ENCODE measurements at regions not wholly inside any gene's neighbourhood (a gene's known extent, or its start where the extent isn't known, plus 50 kb on each side); places are given as distances from the start of the nearest gene placed in this dataset.

GRCh38 chr5:27381686-27382085, 343.3 kb upstream of the CDH9 start:
- H3K9me3 ChIP-seq (replicated peaks): no peaks in the 10 kb centered on the region
- DNase-seq (ENCODE audit: low read depth in 1 of 2, low spot score in 2 of 2): no peak
- no peaks in the 10 kb centered on the region for H3K27me3 ChIP-seq (replicated peaks)
- no peaks in the 10 kb centered on the region for H3K4me1 ChIP-seq (replicated peaks)
- no peak overlapping the region for H3K4me3 ChIP-seq
- H3K27ac ChIP-seq: no peak overlapping the region
- no peaks in the 10 kb centered on the region for H3K36me3 ChIP-seq

DNA sequence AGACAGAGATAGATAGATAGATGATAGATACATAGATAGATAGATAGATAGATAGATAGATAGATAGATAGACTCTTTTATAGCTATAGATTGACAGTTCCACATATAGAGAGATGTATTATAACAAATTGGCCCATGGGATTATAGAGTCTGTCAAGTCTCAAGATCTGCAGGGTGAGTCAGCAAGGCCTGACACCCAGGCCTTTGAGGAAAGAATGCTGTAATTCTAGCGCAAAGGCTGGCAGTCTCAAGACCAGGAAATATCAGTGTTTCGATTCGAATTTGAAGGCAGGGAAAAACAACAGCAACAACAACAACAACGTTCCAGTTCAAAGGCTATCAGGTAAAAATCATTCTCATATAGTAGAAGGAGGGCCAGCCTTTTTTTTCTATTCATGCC, 339.2 kb upstream of the CDH9 start:
- Histone ChIP-seq H3K36me3 (no peaks in the 10 kb centered on the region), H3K27me3 (replicated peaks) (no peaks in the 10 kb centered on the region), H3K27ac (no peak overlapping the region), H3K4me1 (replicated peaks) (no peaks in the 10 kb centered on the region), H3K9me3 (replicated peaks) (no peaks in the 10 kb centered on the region), H3K4me3 (no peak overlapping the region)
- DNase-seq (ENCODE audit: low read depth in 1 of 2, low spot score in 2 of 2): no peak

- H3K4me3 ChIP-seq: no peak overlapping the region
- H3K9me3 ChIP-seq (replicated peaks): no peaks in the 10 kb centered on the region
- no peaks in the 10 kb centered on the region for H3K27me3 ChIP-seq (replicated peaks)
- H3K36me3 ChIP-seq: no peaks in the 10 kb centered on the region
- DNase-seq (ENCODE audit: low read depth in 1 of 2, low spot score in 2 of 2): no peak
- no peak overlapping the region for H3K27ac ChIP-seq
- H3K4me1 ChIP-seq (replicated peaks): no peaks in the 10 kb centered on the region
Measured at GRCh38 chr5:27353970-27354369, 315.6 kb upstream of the CDH9 start.

DNA sequence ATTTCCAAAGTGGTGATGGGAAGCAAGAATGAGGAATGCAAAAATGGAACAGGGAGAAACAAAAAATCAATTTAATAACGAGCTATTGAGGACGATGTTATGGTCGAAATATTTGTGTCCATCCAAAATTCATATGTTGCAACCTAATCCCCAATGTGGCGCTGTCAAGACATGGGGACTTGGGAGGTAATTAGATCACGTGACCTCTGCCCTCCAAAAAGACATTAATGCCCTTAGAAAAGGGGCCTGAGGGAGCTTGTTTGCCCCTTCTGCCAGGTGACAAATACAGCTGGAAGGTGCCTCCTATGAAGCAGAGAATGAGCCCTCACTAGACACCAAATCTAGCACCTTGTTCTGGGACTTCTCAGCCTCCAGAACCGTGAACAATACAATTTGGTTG, 315.2 kb upstream of the CDH9 start:
- no peaks in the 10 kb centered on the region for H3K36me3 ChIP-seq
- no peak overlapping the region for H3K4me3 ChIP-seq
- no peak for DNase-seq (ENCODE audit: low read depth in 1 of 2, low spot score in 2 of 2)

DNA sequence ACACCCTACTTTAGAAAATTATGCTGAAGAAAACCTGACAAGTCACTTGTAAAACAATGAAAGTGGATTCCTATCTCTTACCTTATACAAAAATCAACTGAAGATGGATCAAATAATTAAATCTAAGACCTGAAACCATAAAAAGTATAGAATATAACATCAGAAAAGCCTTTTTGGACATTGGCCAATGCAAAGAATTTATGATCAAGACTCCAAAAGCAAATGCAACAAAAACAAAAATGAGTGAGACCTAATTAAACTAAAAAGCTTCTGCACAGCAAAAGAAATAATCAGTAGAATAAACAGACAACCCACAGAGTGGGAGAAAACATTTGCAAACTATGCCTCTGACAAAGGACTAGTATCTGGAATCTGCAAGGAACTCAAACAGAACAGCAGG, 303.0 kb upstream of the CDH9 start:
- Histone ChIP-seq H3K4me3 (no peak overlapping the region), H3K9me3 (replicated peaks) (no peaks in the 10 kb centered on the region), H3K4me1 (replicated peaks) (no peaks in the 10 kb centered on the region), H3K36me3 (no peaks in the 10 kb centered on the region), H3K27me3 (replicated peaks) (no peaks in the 10 kb centered on the region), H3K27ac (no peak overlapping the region)
- DNase-seq (ENCODE audit: low read depth in 1 of 2, low spot score in 2 of 2): no peak

More for the DNA sequence above, 315.2 kb upstream of the CDH9 start:
- Histone ChIP-seq H3K27me3 (replicated peaks) (no peaks in the 10 kb centered on the region), H3K27ac (no peak overlapping the region), H3K9me3 (replicated peaks) (no peaks in the 10 kb centered on the region), H3K4me1 (replicated peaks) (no peaks in the 10 kb centered on the region)

DNA sequence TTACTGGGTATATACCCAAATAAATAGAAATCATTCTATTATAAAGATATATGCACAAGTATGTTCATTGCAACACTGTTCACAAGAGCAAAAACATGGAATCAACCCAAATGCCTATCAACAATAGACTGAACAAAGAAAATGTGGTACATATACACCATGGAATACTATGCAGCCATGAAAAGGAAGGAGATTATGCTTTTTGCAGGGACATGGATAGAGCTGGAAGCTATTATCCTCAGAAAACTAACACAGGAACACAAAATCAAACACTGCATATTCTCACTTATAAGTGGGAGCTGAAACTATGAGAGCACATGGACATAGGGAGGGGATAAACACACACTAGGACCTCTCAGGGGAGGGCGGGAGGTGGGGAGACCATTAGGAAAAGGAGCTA, 298.4 kb upstream of the CDH9 start:
- H3K36me3 ChIP-seq: no peaks in the 10 kb centered on the region
- no peak overlapping the region for H3K27ac ChIP-seq
- H3K4me3 ChIP-seq: no peak overlapping the region
- H3K27me3 ChIP-seq (replicated peaks): no peaks in the 10 kb centered on the region
- H3K4me1 ChIP-seq (replicated peaks): no peaks in the 10 kb centered on the region
- no peaks in the 10 kb centered on the region for H3K9me3 ChIP-seq (replicated peaks)
- DNase-seq (ENCODE audit: low read depth in 1 of 2, low spot score in 2 of 2): no peak

DNA sequence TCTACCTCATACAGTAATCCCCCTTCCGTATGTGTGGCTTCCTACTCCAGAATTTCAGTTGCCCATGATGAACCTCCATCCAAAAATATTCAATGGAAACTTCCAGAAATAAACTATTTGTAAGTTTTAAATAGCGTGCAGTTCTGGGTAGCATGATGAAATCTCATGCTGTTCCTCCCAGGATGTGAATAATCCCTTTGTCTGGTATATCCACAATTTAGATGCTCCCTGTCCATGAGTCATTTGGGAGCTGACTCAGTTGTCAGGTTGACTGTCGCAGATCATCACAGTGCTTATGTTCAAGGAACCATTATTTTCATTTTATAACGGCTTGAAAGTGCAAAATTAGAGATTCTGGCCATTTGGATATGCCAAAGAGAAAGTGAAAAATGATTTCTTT, 290.1 kb upstream of the CDH9 start:
- Histone ChIP-seq H3K36me3 (no peaks in the 10 kb centered on the region), H3K27me3 (replicated peaks) (no peaks in the 10 kb centered on the region), H3K4me3 (no peak overlapping the region), H3K27ac (no peak overlapping the region), H3K9me3 (replicated peaks) (no peaks in the 10 kb centered on the region), H3K4me1 (replicated peaks) (no peaks in the 10 kb centered on the region)
- DNase-seq (ENCODE audit: low read depth in 1 of 2, low spot score in 2 of 2): peak in 1 of 2 experiments; percentile 0

- no peak for DNase-seq (ENCODE audit: low read depth in 1 of 2, low spot score in 2 of 2)
Measured at GRCh38 chr5:27325513-27325912, 287.1 kb upstream of the CDH9 start.

DNA sequence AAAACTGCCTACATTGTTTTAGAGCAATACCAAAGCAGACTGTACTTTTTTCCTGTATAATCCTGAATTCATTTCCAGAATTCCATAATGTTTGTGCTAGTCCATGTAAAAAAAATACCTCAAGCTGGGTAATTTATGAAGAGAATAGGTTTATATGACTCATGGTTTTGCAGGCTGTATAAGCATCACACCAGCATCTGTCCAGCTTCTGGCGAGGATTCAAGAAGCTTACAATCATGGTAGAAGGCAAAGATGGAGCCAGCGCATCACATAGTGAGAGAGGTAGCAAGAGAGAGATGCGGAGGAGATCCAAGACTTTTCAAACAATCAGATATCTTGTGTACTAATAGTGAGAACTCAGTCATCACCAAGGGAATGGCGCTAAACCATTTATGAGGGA, 280.3 kb upstream of the CDH9 start:
- Histone ChIP-seq H3K4me1 (replicated peaks) (no peaks in the 10 kb centered on the region), H3K27me3 (replicated peaks) (no peaks in the 10 kb centered on the region), H3K27ac (no peak overlapping the region), H3K9me3 (replicated peaks) (no peaks in the 10 kb centered on the region), H3K4me3 (no peak overlapping the region), H3K36me3 (no peaks in the 10 kb centered on the region)
- DNase-seq (ENCODE audit: low read depth in 1 of 2, low spot score in 2 of 2): no peak

More at GRCh38 chr5:27325513-27325912, 287.1 kb upstream of the CDH9 start:
- Histone ChIP-seq H3K4me3 (no peak overlapping the region), H3K36me3 (no peaks in the 10 kb centered on the region), H3K4me1 (replicated peaks) (no peaks in the 10 kb centered on the region), H3K27me3 (replicated peaks) (no peaks in the 10 kb centered on the region), H3K27ac (no peak overlapping the region), H3K9me3 (replicated peaks) (no peaks in the 10 kb centered on the region)

DNA sequence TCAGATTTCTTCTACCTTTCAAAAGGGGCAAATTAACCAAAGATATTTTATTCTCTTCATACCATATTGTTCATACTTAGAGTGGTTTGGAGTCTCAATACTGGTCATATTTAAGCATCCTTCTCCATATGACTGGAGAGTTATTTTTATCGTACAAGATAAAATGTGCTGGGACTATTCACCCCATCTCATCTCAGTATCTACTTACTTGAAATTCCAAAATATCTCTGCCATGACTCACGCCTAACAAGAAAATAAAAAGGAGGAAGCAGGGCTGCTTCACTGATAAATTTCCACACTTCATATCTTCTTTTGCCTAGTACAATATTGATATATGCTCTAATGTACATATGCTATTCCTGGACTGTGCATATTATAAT, 277.9 kb upstream of the CDH9 start:
- Histone ChIP-seq H3K4me1 (replicated peaks) (no peaks in the 10 kb centered on the region), H3K27me3 (replicated peaks) (no peaks in the 10 kb centered on the region), H3K36me3 (no peaks in the 10 kb centered on the region), H3K4me3 (no peak overlapping the region), H3K27ac (peak overlapping the region; percentile 63), H3K9me3 (replicated peaks) (no peaks in the 10 kb centered on the region)
- peak in 1 of 2 experiments; percentile 18 for DNase-seq (ENCODE audit: low read depth in 1 of 2, low spot score in 2 of 2)

DNA sequence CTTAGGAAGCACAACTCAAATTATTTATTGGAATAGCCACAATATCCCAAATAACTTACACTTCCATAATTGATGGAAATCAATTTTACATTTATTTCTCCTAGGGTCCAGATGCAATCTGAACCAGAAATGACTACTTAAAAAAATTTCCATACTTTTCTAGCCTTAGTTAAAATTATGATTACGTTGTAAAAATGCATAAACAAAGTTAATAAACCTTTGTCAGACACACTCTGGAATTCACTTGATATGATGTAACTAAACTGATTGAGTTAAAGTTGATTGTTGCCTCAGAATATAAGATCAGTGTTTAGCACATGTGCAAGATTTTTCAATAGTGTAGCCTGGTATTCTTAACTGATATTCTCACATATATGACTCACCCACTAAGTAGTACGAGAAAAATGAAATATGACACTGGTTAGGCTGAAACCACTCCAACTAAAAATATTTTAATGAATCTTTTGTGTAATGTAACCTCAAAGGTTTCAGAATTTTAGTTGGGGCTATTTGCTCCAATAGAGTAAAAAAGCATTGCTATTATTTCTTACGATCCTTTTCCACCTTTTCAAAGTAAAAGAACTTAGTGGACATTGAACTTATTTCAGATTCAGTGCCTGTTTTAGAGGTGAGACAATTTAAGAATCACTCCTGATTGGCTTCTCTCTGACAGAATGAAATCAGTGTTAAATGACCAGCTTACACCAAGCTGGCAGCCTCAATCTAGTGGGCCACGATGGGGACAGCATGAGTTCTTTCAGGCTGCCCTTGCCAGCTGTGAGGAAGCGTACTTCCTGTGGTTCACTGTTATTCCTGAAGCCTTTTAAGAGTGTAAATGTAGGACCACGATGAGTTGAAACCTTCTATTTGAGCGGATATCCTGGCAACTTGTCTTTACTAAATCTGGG, 277.2 kb upstream of the CDH9 start:
- no peak overlapping the region for H3K4me3 ChIP-seq
- H3K27ac ChIP-seq: peak overlapping the region; percentile 63

GRCh38 chr5:27313549-27313948, 275.2 kb upstream of the CDH9 start:
- Histone ChIP-seq H3K36me3 (no peaks in the 10 kb centered on the region), H3K4me1 (replicated peaks) (no peaks in the 10 kb centered on the region), H3K9me3 (replicated peaks) (no peaks in the 10 kb centered on the region), H3K4me3 (no peak overlapping the region), H3K27ac (no peak overlapping the region), H3K27me3 (replicated peaks) (no peaks in the 10 kb centered on the region)
- no peak for DNase-seq (ENCODE audit: low read depth in 1 of 2, low spot score in 2 of 2)

More for the DNA sequence above, 277.2 kb upstream of the CDH9 start:
- no peaks in the 10 kb centered on the region for H3K4me1 ChIP-seq (replicated peaks)
- H3K36me3 ChIP-seq: no peaks in the 10 kb centered on the region
- no peaks in the 10 kb centered on the region for H3K9me3 ChIP-seq (replicated peaks)
- no peak for DNase-seq (ENCODE audit: low read depth in 1 of 2, low spot score in 2 of 2)
- no peaks in the 10 kb centered on the region for H3K27me3 ChIP-seq (replicated peaks)

GRCh38 chr5:27312291-27312893, 274.0 kb upstream of the CDH9 start:
- Histone ChIP-seq H3K27ac (no peak overlapping the region), H3K36me3 (no peaks in the 10 kb centered on the region), H3K4me1 (replicated peaks) (no peaks in the 10 kb centered on the region), H3K27me3 (replicated peaks) (no peaks in the 10 kb centered on the region), H3K4me3 (no peak overlapping the region), H3K9me3 (replicated peaks) (no peaks in the 10 kb centered on the region)
- no peak for DNase-seq (ENCODE audit: low read depth in 1 of 2, low spot score in 2 of 2)

DNA sequence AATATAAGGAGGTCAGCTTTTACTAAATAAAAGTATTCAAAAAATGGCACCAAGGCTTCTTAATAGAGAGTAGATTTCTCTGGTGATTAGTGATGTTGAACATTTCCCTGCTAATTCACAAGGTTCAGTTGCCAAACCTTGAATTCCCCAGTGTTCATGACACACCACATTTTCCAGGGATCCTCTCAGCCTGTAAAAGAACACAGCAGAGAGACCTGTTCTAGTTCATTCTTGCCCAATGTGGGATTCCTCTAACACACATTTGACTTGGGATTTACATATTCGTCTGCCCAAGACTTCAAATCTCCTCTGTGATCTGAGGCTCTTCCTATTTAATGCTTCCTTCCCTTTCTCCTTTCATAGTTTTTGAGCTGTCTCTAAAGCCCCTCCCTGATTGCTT, 273.2 kb upstream of the CDH9 start:
- no peaks in the 10 kb centered on the region for H3K4me1 ChIP-seq (replicated peaks)
- DNase-seq (ENCODE audit: low read depth in 1 of 2, low spot score in 2 of 2): no peak
- H3K36me3 ChIP-seq: no peaks in the 10 kb centered on the region
- no peak overlapping the region for H3K4me3 ChIP-seq
- H3K27me3 ChIP-seq (replicated peaks): no peaks in the 10 kb centered on the region
- no peak overlapping the region for H3K27ac ChIP-seq
- no peaks in the 10 kb centered on the region for H3K9me3 ChIP-seq (replicated peaks)

All from SJSA1 (cell line).